OCI-LY3 (cell line): ENCODE measurements at regions not wholly inside any gene's neighbourhood (a gene's known extent, or its start where the extent isn't known, plus 50 kb on each side); places are given as distances from the start of the nearest gene placed in this dataset.

Experiments
- CTCF ChIP-seq: fragments of 200-600, 300-600 bp; sonication (generic); IDR thresholded peaks from 2 replicates; pipeline ENCODE4 v1.5.1; 2014; ENCODE audit warnings: antibody characterized with exemption, low read length, low read depth
- EZH2phosphoT487 ChIP-seq: fragments of 200-600 bp; shearing (Covaris generic); IDR thresholded peaks from 2 replicates; pipeline ENCODE4 v1.6.1; 2018; ENCODE audit warnings: antibody characterized with exemption, mixed run types, low read depth

- no peak for TF ChIP-seq CTCF
- TF ChIP-seq EZH2phosphoT487 = no peak
Measured at GRCh38 chr16:65644821-65645220, 523.0 kb upstream of the CDH11 start.
